Ovary (tissue), 7 donors: ENCODE measurements at regions not wholly inside any gene's neighbourhood (a gene's known extent, or its start where the extent isn't known, plus 50 kb on each side); places are given as distances from the start of the nearest gene placed in this dataset.

ENCODE experiments used
- DNase-seq, 5 donors: peaks; one replicate each; pipeline ENCODE4 v3.0.0-alpha.2; 2019 to 2020
- H3K27ac ChIP-seq, 2 donors: fragments of 200-600 bp; one replicate each; pipeline versions ENCODE4 v1.5.1 to v1.8.0; 2019 to 2022
- H3K27me3 ChIP-seq: fragments of 200-600 bp; one replicate; pipeline ENCODE4 v1.8.0; 2022
- H3K36me3 ChIP-seq: fragments of 200-600 bp; sonication (generic); one replicate; pipeline ENCODE4 v1.5.1; 2019
- H3K4me1 ChIP-seq: one replicate; pipeline ENCODE4 v1.8.1; 2013; ENCODE audit warnings: mild to moderate bottlenecking, moderate library complexity; ENCODE audit not compliant: insufficient read depth
- H3K4me3 ChIP-seq: fragments of 200-600 bp; sonication (generic); one replicate; pipeline ENCODE4 v1.5.1; 2017
- H3K9me3 ChIP-seq, 2 donors: fragments of 200-600 bp in 1 of 2; sonication (generic) in 1 of 2; one replicate each; pipeline versions ENCODE4 v1.5.1 to v1.8.1; 2013 to 2019; ENCODE audit warnings: mild to moderate bottlenecking in 1 of 2, moderate library complexity in 1 of 2
- EP300 ChIP-seq: sonication (generic); formaldehyde crosslinking; IDR thresholded peaks from one replicate; pipeline ENCODE4 v1.6.1; 2017; ENCODE audit warnings: antibody characterized with exemption
- POLR2A ChIP-seq: fragments of 450-650 bp; IDR thresholded peaks from one replicate; pipeline ENCODE4 v1.6.1; 2017; ENCODE audit warnings: antibody characterized with exemption, mild to moderate bottlenecking, moderate library complexity
- WGBS, 3 donors: extraction: QIAGEN DNeasy Blood & Tissue Kit in 1 of 3; methylation state at CpG; one replicate each; pipeline versions ENCODE4 v1.1.5 to v1.1.7; 2013 to 2017; 5-methylcytosine and 5-hydroxymethylcytosine counted together
- intact Hi-C, 4 donors: fragments of 100-400 bp; cut with DNase I; formaldehyde crosslinking; loops; one replicate each; pipeline versions ENCODE4 v1.11.0 to v1.15.1; 2022 to 2023
- TF ChIP-seq, protein P1 (sequence below), 3 donors: fragments of 450-650 bp in 2 of 3; fragments of 200-600 bp in 1 of 3; IDR thresholded peaks; one replicate each; pipeline versions ENCODE4 v1.5.1 to v1.8.0; 2016 to 2022; ENCODE audit warnings: antibody characterized with exemption in 3 of 3, mild to moderate bottlenecking in 1 of 3
- donor health status: DM: no; HTN: no; CAD: no; lungs with moderate emphysema.
- donor health status: DM: no; HTN: no; CAD: no.
- donor health status: Bipolar disorder and iron deficiency.
- donor health status: DM: no; HTN: no; CAD: no.
- donor health status: DM: yes; HTN: yes; CAD: no.

DNA sequence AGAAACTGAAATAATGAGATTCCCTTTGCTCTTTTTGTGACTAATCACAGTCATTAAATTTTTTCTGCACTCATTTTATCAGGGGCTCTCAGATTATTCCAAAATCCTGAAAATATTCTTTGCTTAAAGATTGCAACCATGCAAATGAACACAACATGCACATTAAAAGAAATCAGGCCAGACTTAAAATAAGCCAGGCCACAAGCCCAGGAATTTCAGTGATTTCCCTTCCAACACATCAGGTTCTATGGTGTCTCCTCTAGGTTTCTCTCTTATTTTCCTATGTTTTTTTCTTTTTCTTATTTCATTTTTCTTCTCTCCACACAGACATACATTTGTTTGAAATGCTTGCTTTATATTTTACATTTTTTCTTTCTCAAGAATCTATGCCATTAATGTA is 65.3 kb downstream of the NIBAN1 start:
- Histone ChIP-seq H3K4me3 (no peak overlapping the region), H3K36me3 (no peaks in the 10 kb centered on the region), H3K27me3 (no peaks in the 10 kb centered on the region), H3K27ac (no peak overlapping the region), H3K4me1 (no peaks in the 10 kb centered on the region), H3K9me3 (no peaks in the 10 kb centered on the region)
- TF ChIP-seq, protein P1, sequence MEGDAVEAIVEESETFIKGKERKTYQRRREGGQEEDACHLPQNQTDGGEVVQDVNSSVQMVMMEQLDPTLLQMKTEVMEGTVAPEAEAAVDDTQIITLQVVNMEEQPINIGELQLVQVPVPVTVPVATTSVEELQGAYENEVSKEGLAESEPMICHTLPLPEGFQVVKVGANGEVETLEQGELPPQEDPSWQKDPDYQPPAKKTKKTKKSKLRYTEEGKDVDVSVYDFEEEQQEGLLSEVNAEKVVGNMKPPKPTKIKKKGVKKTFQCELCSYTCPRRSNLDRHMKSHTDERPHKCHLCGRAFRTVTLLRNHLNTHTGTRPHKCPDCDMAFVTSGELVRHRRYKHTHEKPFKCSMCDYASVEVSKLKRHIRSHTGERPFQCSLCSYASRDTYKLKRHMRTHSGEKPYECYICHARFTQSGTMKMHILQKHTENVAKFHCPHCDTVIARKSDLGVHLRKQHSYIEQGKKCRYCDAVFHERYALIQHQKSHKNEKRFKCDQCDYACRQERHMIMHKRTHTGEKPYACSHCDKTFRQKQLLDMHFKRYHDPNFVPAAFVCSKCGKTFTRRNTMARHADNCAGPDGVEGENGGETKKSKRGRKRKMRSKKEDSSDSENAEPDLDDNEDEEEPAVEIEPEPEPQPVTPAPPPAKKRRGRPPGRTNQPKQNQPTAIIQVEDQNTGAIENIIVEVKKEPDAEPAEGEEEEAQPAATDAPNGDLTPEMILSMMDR (IDR thresholded peaks at IDR 0.05), result no peak
- TF ChIP-seq EP300, result no peak
- TF ChIP-seq POLR2A, result no peak
- no peak for DNase-seq
- intact Hi-C loops, result no loop called here

DNA sequence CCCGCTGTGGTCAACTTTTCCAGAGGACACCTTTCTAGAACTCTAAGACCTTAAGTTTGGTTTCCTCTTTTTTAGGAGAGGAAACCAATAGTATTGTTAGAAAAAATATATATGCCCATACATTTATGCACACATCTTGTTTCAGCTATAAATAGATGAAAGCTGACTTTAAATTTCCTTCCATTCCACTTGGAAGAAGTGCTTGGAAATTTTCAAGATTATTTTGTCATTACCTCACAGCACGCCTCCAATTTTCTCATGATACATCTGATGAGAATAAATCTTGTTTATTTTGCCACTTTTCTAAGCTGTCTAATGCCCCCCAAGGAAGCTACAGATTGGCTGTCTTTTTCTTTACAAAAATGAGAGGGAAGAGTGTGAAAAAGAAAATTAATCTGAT is 65.8 kb downstream of the NIBAN1 start:
- Histone ChIP-seq H3K27ac (no peak overlapping the region), H3K4me3 (no peak overlapping the region), H3K27me3 (no peaks in the 10 kb centered on the region), H3K36me3 (no peaks in the 10 kb centered on the region), H3K4me1 (no peaks in the 10 kb centered on the region), H3K9me3 (no peaks in the 10 kb centered on the region)
- DNase-seq, result no peak
- intact Hi-C loops, result no loop called here
- WGBS, 3 donors, result 80 to 89% (median 81%) methylated on average over 2 of the region's 2 CpGs
- TF ChIP-seq POLR2A (no peak), EP300 (no peak)
- TF ChIP-seq, protein P1 (IDR thresholded peaks at IDR 0.05), result no peak

DNA sequence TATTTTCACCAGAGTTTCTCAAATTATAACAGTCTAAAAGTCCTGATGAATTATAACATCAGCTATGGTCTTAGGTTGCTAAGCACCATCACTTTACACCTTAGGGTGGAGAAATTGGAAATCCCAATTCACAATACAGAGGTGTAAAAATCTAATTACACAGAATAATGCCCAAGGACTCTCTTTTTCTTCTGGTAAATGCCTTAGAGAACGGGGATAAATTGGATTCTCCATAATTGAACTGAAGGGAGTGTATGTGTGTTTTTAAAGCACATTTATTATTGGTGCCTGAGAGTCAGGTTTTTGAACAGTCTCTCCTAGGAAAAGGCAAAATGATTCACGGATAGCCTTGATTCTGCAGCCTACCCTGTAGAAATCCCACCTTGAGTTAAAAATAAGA is 66.8 kb downstream of the NIBAN1 start:
- intact Hi-C loops, result no loop called here
- DNase-seq, result no peak
- TF ChIP-seq POLR2A (no peak), EP300 (no peak)
- TF ChIP-seq, protein P1 (IDR thresholded peaks at IDR 0.05), result no peak
- Histone ChIP-seq H3K4me3 (no peak overlapping the region), H3K4me1 (no peaks in the 10 kb centered on the region), H3K27me3 (no peaks in the 10 kb centered on the region), H3K27ac (no peak overlapping the region), H3K9me3 (no peaks in the 10 kb centered on the region), H3K36me3 (no peaks in the 10 kb centered on the region)
- WGBS, 3 donors, result 86 to 94% (median 91%) methylated on average over 2 of the region's 2 CpGs

DNA sequence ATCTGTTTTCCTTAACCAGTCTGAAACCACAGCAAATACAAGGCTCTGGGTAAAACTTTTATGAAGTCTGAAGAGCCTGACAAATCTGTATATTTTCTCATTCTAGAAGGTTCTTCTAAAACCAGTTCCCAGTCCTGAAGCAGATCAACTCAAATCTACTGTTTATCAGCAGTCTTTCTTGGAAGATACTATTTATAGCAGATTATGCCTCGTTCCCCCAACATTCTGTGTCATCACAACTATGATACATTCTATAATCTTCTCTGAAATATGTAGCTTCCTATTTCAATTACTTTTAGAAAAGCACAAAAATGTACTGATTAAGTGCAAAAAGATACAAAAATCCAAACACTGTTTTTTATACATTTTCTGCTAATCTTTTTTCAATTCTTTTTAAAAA is 67.5 kb downstream of the NIBAN1 start:
- no peaks in the 10 kb centered on the region for H3K4me1 ChIP-seq
- H3K36me3 ChIP-seq, result no peaks in the 10 kb centered on the region
- 18 to 28% (median 20%) methylated on average over 1 of the region's 1 CpG for WGBS, 3 donors
- no peak overlapping the region for H3K4me3 ChIP-seq
- intact Hi-C loops, result no loop called here
- H3K27me3 ChIP-seq, result no peaks in the 10 kb centered on the region
- no peak for TF ChIP-seq EP300
- TF ChIP-seq, protein P1 (IDR thresholded peaks at IDR 0.05), result no peak
- TF ChIP-seq POLR2A, result no peak
- no peak for DNase-seq
- H3K27ac ChIP-seq, result no peak overlapping the region
- no peaks in the 10 kb centered on the region for H3K9me3 ChIP-seq
